ENCODE measurements at regions not wholly inside any gene's neighbourhood (a gene's known extent, or its start where the extent isn't known, plus 50 kb on each side); places are given as distances from the start of the nearest gene placed in this dataset.

DNA sequence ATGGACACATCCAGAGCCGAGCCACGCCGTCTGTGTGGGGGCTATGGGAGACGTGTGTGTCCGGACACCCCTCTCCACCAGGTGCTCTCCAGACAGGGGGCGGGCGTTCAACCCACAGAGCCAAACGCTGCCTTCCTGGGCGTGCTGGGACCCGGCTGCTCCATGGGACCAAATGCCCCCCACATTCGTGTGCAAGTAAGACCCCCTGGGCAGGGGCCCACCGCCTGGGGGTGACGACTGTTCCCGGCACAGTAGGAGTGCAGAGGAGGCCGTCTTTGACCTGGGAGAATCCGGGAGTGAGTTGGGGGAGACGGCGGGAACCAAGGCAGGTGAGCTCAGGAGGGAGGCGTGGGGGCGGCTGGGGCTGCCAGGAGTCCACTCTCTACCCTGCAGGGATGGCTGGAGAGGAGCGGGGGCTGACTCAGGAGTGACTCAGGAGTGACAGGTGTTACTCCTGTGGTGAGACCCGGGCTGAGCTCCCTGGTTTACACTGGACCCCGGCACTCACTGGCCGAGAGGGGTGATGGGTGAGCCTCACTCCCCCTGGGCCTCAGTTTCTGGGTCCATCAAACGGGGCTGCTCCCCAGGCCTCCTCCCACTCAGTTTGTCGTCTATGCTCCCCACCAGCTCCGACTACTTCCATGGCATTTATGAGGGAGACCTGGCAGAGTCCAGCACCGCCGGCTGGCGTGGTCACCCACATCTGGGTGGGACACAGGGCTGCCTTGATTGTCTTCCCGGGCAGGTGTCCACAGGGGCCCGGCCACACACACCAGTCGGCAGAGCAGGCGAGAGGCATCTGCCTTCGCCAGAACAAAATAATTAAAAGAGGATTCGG, 95.0 kb downstream of the MICALL2 start:
- TF ChIP-seq, protein P1, sequence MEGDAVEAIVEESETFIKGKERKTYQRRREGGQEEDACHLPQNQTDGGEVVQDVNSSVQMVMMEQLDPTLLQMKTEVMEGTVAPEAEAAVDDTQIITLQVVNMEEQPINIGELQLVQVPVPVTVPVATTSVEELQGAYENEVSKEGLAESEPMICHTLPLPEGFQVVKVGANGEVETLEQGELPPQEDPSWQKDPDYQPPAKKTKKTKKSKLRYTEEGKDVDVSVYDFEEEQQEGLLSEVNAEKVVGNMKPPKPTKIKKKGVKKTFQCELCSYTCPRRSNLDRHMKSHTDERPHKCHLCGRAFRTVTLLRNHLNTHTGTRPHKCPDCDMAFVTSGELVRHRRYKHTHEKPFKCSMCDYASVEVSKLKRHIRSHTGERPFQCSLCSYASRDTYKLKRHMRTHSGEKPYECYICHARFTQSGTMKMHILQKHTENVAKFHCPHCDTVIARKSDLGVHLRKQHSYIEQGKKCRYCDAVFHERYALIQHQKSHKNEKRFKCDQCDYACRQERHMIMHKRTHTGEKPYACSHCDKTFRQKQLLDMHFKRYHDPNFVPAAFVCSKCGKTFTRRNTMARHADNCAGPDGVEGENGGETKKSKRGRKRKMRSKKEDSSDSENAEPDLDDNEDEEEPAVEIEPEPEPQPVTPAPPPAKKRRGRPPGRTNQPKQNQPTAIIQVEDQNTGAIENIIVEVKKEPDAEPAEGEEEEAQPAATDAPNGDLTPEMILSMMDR (IDR thresholded peaks at IDR 0.05; ENCODE audit: extremely low read depth in 1 of 2, insufficient read depth in 1 of 2, low read depth in 1 of 2, low read length in 2 of 2), result no peak
- no peak for TF ChIP-seq POLR2A (IDR thresholded peaks at IDR 0.05; ENCODE audit: low read depth, low read length)
- no peak for TF ChIP-seq POLR2AphosphoS5 (IDR thresholded peaks at IDR 0.05; ENCODE audit: insufficient read depth, low read depth, low read length)
- TF ChIP-seq GATA2 (IDR thresholded peaks at IDR 0.05; ENCODE audit: insufficient read depth, insufficient read length, low read depth, low read length), result no peak
- no peak for TF ChIP-seq EZH2 (IDR thresholded peaks at IDR 0.05; ENCODE audit: borderline replicate concordance, low read depth, low read length, severe bottlenecking)
- TF ChIP-seq, protein P2, sequence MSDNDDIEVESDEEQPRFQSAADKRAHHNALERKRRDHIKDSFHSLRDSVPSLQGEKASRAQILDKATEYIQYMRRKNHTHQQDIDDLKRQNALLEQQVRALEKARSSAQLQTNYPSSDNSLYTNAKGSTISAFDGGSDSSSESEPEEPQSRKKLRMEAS (IDR thresholded peaks at IDR 0.05; ENCODE audit: insufficient read depth, insufficient read length), result no peak
- no peak for TF ChIP-seq FOS (IDR thresholded peaks at IDR 0.05; ENCODE audit: borderline replicate concordance, insufficient read depth, low read length)
